Adipocyte (in vitro differentiated cells): ENCODE measurements at regions not wholly inside any gene's neighbourhood (a gene's known extent, or its start where the extent isn't known, plus 50 kb on each side); places are given as distances from the start of the nearest gene placed in this dataset.

Experiments used
- DNase-seq: peaks from one replicate; pipeline ENCODE4 v3.0.0-alpha.2; 2015; ENCODE audit warnings: low read depth
- H3K27me3 ChIP-seq: replicated peaks from 2 replicates; pipeline ENCODE4 v1.7.0; 2013; ENCODE audit warnings: mild to moderate bottlenecking, low read length, moderate library complexity; ENCODE audit not compliant: control insufficient read depth, insufficient read depth
- H3K36me3 ChIP-seq: 2 replicates; pipeline ENCODE4 v1.7.0; 2013; ENCODE audit warnings: low read length, mild to moderate bottlenecking, moderate library complexity; ENCODE audit not compliant: control insufficient read depth, insufficient read depth, severe bottlenecking
- H3K4me1 ChIP-seq: 2 replicates; pipeline ENCODE4 v1.7.0; 2013; ENCODE audit warnings: mild to moderate bottlenecking, low read length, moderate library complexity; ENCODE audit not compliant: control insufficient read depth, insufficient read depth
- H3K4me3 ChIP-seq: 2 replicates; pipeline ENCODE4 v1.7.0; 2013; ENCODE audit warnings: mild to moderate bottlenecking, low read length, moderate library complexity
- H3K9ac ChIP-seq: 2 replicates; pipeline ENCODE4 v1.7.0; 2013; ENCODE audit warnings: mild to moderate bottlenecking, low read length, moderate library complexity
- H3K9me3 ChIP-seq: 2 replicates; pipeline ENCODE4 v1.7.0; 2013; ENCODE audit warnings: mild to moderate bottlenecking, low read length, moderate library complexity; ENCODE audit not compliant: control insufficient read depth

- DNase-seq = no peak
- H3K9ac ChIP-seq = no peak overlapping the region
- no peak overlapping the region for H3K4me3 ChIP-seq
- no peaks in the 10 kb centered on the region for H3K4me1 ChIP-seq
- no peaks in the 10 kb centered on the region for H3K9me3 ChIP-seq
- no peaks in the 10 kb centered on the region for H3K27me3 ChIP-seq
- H3K36me3 ChIP-seq = no peaks in the 10 kb centered on the region
These were observed 480.7 kb downstream of the GRXCR1 start for GRCh38 chr4:43373201-43373600.

- H3K4me1 ChIP-seq = no peaks in the 10 kb centered on the region
- no peaks in the 10 kb centered on the region for H3K27me3 ChIP-seq
- H3K9ac ChIP-seq = no peak overlapping the region
- H3K9me3 ChIP-seq = no peaks in the 10 kb centered on the region
- H3K4me3 ChIP-seq = no peak overlapping the region
- DNase-seq = no peak
- no peaks in the 10 kb centered on the region for H3K36me3 ChIP-seq
These were observed 481.8 kb downstream of the GRXCR1 start for GRCh38 chr4:43374216-43374751.

- Histone ChIP-seq H3K36me3 (no peaks in the 10 kb centered on the region), H3K4me1 (no peaks in the 10 kb centered on the region), H3K9me3 (no peaks in the 10 kb centered on the region), H3K4me3 (no peak overlapping the region), H3K9ac (no peak overlapping the region), H3K27me3 (no peaks in the 10 kb centered on the region)
- DNase-seq = no peak
These were observed 486.5 kb downstream of the GRXCR1 start for GRCh38 chr4:43379016-43379415.

GRCh38 chr4:43380093-43380492 lies 487.6 kb downstream of the GRXCR1 start:
- Histone ChIP-seq H3K9me3 (no peaks in the 10 kb centered on the region), H3K9ac (no peak overlapping the region), H3K36me3 (no peaks in the 10 kb centered on the region), H3K4me1 (no peaks in the 10 kb centered on the region), H3K4me3 (no peak overlapping the region), H3K27me3 (no peaks in the 10 kb centered on the region)
- no peak for DNase-seq

GRCh38 chr4:43391069-43391468 lies 498.6 kb downstream of the GRXCR1 start:
- Histone ChIP-seq H3K4me1 (no peaks in the 10 kb centered on the region), H3K4me3 (no peak overlapping the region), H3K27me3 (no peaks in the 10 kb centered on the region), H3K36me3 (no peaks in the 10 kb centered on the region), H3K9me3 (no peaks in the 10 kb centered on the region), H3K9ac (no peak overlapping the region)
- no peak for DNase-seq

- no peaks in the 10 kb centered on the region for H3K4me1 ChIP-seq
- no peaks in the 10 kb centered on the region for H3K27me3 ChIP-seq
- H3K9me3 ChIP-seq = no peaks in the 10 kb centered on the region
- no peak overlapping the region for H3K9ac ChIP-seq
- no peaks in the 10 kb centered on the region for H3K36me3 ChIP-seq
- no peak overlapping the region for H3K4me3 ChIP-seq
- DNase-seq = no peak
These were observed 502.5 kb downstream of the GRXCR1 start for GRCh38 chr4:43394976-43395375.

- no peak for DNase-seq
- Histone ChIP-seq H3K36me3 (no peaks in the 10 kb centered on the region), H3K4me1 (no peaks in the 10 kb centered on the region), H3K9me3 (no peaks in the 10 kb centered on the region), H3K4me3 (no peak overlapping the region), H3K27me3 (no peaks in the 10 kb centered on the region), H3K9ac (no peak overlapping the region)
These were observed 507.2 kb downstream of the GRXCR1 start for GRCh38 chr4:43399726-43400125.

GRCh38 chr4:43402393-43402792 lies 509.9 kb downstream of the GRXCR1 start:
- Histone ChIP-seq H3K9me3 (no peaks in the 10 kb centered on the region), H3K4me3 (no peak overlapping the region), H3K27me3 (no peaks in the 10 kb centered on the region), H3K36me3 (no peaks in the 10 kb centered on the region), H3K9ac (no peak overlapping the region), H3K4me1 (no peaks in the 10 kb centered on the region)
- DNase-seq = no peak

- Histone ChIP-seq H3K4me1 (no peaks in the 10 kb centered on the region), H3K9ac (no peak overlapping the region), H3K4me3 (no peak overlapping the region), H3K27me3 (no peaks in the 10 kb centered on the region), H3K9me3 (peaks cover 5% of the 10 kb centered on the region), H3K36me3 (no peaks in the 10 kb centered on the region)
- no peak for DNase-seq
These were observed 518.1 kb downstream of the GRXCR1 start for GRCh38 chr4:43410636-43411035.

- H3K36me3 ChIP-seq = no peaks in the 10 kb centered on the region
- no peak overlapping the region for H3K9ac ChIP-seq
- peaks cover 5% of the 10 kb centered on the region for H3K9me3 ChIP-seq
- H3K4me1 ChIP-seq = no peaks in the 10 kb centered on the region
- H3K27me3 ChIP-seq = no peaks in the 10 kb centered on the region
- DNase-seq = no peak
- H3K4me3 ChIP-seq = no peak overlapping the region
These were observed 518.7 kb downstream of the GRXCR1 start for GRCh38 chr4:43411226-43411625.

GRCh38 chr4:43423276-43423675 lies 530.8 kb downstream of the GRXCR1 start:
- no peak overlapping the region for H3K9ac ChIP-seq
- DNase-seq = no peak
- H3K9me3 ChIP-seq = peaks cover 5% of the 10 kb centered on the region
- H3K27me3 ChIP-seq = no peaks in the 10 kb centered on the region
- no peak overlapping the region for H3K4me3 ChIP-seq
- H3K36me3 ChIP-seq = no peaks in the 10 kb centered on the region
- H3K4me1 ChIP-seq = no peaks in the 10 kb centered on the region

GRCh38 chr4:43425206-43425605 lies 532.7 kb downstream of the GRXCR1 start:
- H3K9me3 ChIP-seq = no peaks in the 10 kb centered on the region
- DNase-seq = no peak
- no peaks in the 10 kb centered on the region for H3K4me1 ChIP-seq
- H3K36me3 ChIP-seq = no peaks in the 10 kb centered on the region
- no peak overlapping the region for H3K4me3 ChIP-seq
- H3K9ac ChIP-seq = no peak overlapping the region
- no peaks in the 10 kb centered on the region for H3K27me3 ChIP-seq
